ENCODE measurements at regions not wholly inside any gene's neighbourhood (a gene's known extent, or its start where the extent isn't known, plus 50 kb on each side); places are given as distances from the start of the nearest gene placed in this dataset.

- no peak for TF ChIP-seq EZH2 (IDR thresholded peaks at IDR 0.05; ENCODE audit: borderline replicate concordance, low read length)
- TF ChIP-seq CTCF (IDR thresholded peaks at IDR 0.05; ENCODE audit: low read length), result no peak
Observed at GRCh38 chr5:62900976-62901375, 322.4 kb downstream of the LRRC70 start.

Data from OCI-LY1 (cell line).